AG04450 (cell line): ENCODE measurements at regions not wholly inside any gene's neighbourhood (a gene's known extent, or its start where the extent isn't known, plus 50 kb on each side); places are given as distances from the start of the nearest gene placed in this dataset.

ENCODE experiments used
- CTCF ChIA-PET: fragments of 300-600, 350-600 bp; formaldehyde crosslinking; extraction: SDS; loops from one replicate; lab custom pipeline; 2022; ENCODE audit warnings: antibody characterized with exemption, inconsistent platforms; lab: Charles Lee
- POLR2A ChIA-PET: fragments of 350-600 bp; formaldehyde crosslinking; extraction: SDS; loops from one replicate; lab custom pipeline; 2021; ENCODE audit warnings: antibody characterized with exemption, inconsistent platforms; lab: Yijun Ruan, JAX
- DNase-seq: peaks from one replicate; pipeline ENCODE4 v3.0.0-alpha.2; 2011; ENCODE audit warnings: low read depth, low spot score
- H3K27ac ChIP-seq: one replicate; pipeline ENCODE4 v1.5.1; 2012; ENCODE audit warnings: low read depth, low read length, control low read depth
- H3K27me3 ChIP-seq: one replicate; pipeline ENCODE4 v1.6.0; 2012; ENCODE audit warnings: low read length; ENCODE audit not compliant: control insufficient read depth, insufficient read depth
- H3K4me3 ChIP-seq: 2 replicates; pipeline ENCODE4 v1.5.1; 2011; ENCODE audit warnings: mild to moderate bottlenecking, low read depth, low read length, control low read depth
- H3K9me3 ChIP-seq: 2 replicates; pipeline ENCODE4 v1.5.1; 2012; ENCODE audit warnings: low read length; ENCODE audit not compliant: control insufficient read depth, insufficient read depth
- CTCF ChIP-seq: IDR thresholded peaks from 2 replicates; pipeline ENCODE4 v1.5.1; 2011; ENCODE audit warnings: low read depth, low read length, control low read depth, inconsistent platforms

- H3K9me3 ChIP-seq, result no peaks in the 10 kb centered on the region; the same call in 1 of the 2 replicates
- POLR2A ChIA-PET, result interaction anchor here (0.7 kb wide), 1 partner anchor 9 kb away, joined by 3 read pairs; no protein-coding TSS in a partner anchor
Observed at GRCh38 chr2:195477996-195478382, 179.0 kb upstream of the SLC39A10 start.

GRCh38 chr2:195477248-195477995, 179.6 kb upstream of the SLC39A10 start:
- DNase-seq, result peak; percentile 63
- Histone ChIP-seq H3K27me3 (no peaks in the 10 kb centered on the region), H3K27ac (no peak overlapping the region), H3K9me3 (no peaks in the 10 kb centered on the region; the same call in 1 of the 2 replicates), H3K4me3 (no peak overlapping the region)
- CTCF ChIA-PET, result interaction anchor here (0.7 to 1.3 kb wide), 3 partner anchors 22 to 182 kb away, joined by 3 to 5 read pairs (median 3); partner anchors contain the start of gene SLC39A10
- TF ChIP-seq CTCF, result no peak
- POLR2A ChIA-PET, result interaction anchor here (0.7 kb wide), 1 partner anchor 9 kb away, joined by 3 read pairs; no protein-coding TSS in a partner anchor

More at GRCh38 chr2:195477996-195478382, 179.0 kb upstream of the SLC39A10 start:
- Histone ChIP-seq H3K27me3 (no peaks in the 10 kb centered on the region), H3K4me3 (no peak overlapping the region), H3K27ac (peak overlapping the region; percentile 47)
- no peak for DNase-seq
- TF ChIP-seq CTCF, result no peak
- CTCF ChIA-PET, result interaction anchor here (0.7 to 1.3 kb wide), 3 partner anchors 21 to 182 kb away, joined by 3 to 5 read pairs (median 3); partner anchors contain the start of gene SLC39A10

GRCh38 chr2:195475336-195475735, 181.7 kb upstream of the SLC39A10 start:
- Histone ChIP-seq H3K27ac (no peak overlapping the region), H3K27me3 (no peaks in the 10 kb centered on the region), H3K9me3 (no peaks in the 10 kb centered on the region; the same call in 1 of the 2 replicates), H3K4me3 (no peak overlapping the region)
- CTCF ChIA-PET, result interaction anchor here (0.6 kb wide), 1 partner anchor 18 kb away, joined by 3 read pairs; no protein-coding TSS in a partner anchor
- no peak for TF ChIP-seq CTCF
- POLR2A ChIA-PET, result no interaction called here
- DNase-seq, result no peak

GRCh38 chr2:195473862-195474261, 183.2 kb upstream of the SLC39A10 start:
- no peak for TF ChIP-seq CTCF
- H3K4me3 ChIP-seq, result no peak overlapping the region
- POLR2A ChIA-PET, result no interaction called here
- no peaks in the 10 kb centered on the region; the same call in 1 of the 2 replicates for H3K9me3 ChIP-seq
- CTCF ChIA-PET, result no interaction called here
- no peak overlapping the region for H3K27ac ChIP-seq
- no peak for DNase-seq
- H3K27me3 ChIP-seq, result no peaks in the 10 kb centered on the region

- no peak for TF ChIP-seq CTCF
- no peak for DNase-seq
- Histone ChIP-seq H3K27ac (no peak overlapping the region), H3K4me3 (no peak overlapping the region), H3K9me3 (no peaks in the 10 kb centered on the region; the same call in 1 of the 2 replicates), H3K27me3 (no peaks in the 10 kb centered on the region)
- POLR2A ChIA-PET, result no interaction called here
- CTCF ChIA-PET, result no interaction called here
Observed at GRCh38 chr2:195472501-195473234, 184.4 kb upstream of the SLC39A10 start.
